Testis (tissue), 2 donors: ENCODE measurements at regions not wholly inside any gene's neighbourhood (a gene's known extent, or its start where the extent isn't known, plus 50 kb on each side); places are given as distances from the start of the nearest gene placed in this dataset.

Experiments used
- DNase-seq: peaks from one replicate; pipeline ENCODE4 v3.0.0-alpha.2; 2019
- H3K27ac ChIP-seq, 2 donors: fragments of 200-600 bp; sonication (generic); one replicate each; pipeline ENCODE4 v1.5.1; 2019
- H3K27me3 ChIP-seq: fragments of 200-600 bp; sonication (generic); one replicate; pipeline ENCODE4 v1.5.1; 2019
- H3K36me3 ChIP-seq: fragments of 200-600 bp; sonication (generic); one replicate; pipeline ENCODE4 v1.5.1; 2017; ENCODE audit warnings: low read depth; ENCODE audit errors: missing control alignments
- H3K4me1 ChIP-seq: fragments of 200-600 bp; sonication (generic); one replicate; pipeline ENCODE4 v1.5.1; 2019
- H3K4me3 ChIP-seq, 2 donors: fragments of 200-600 bp; sonication (generic); one replicate each; pipeline ENCODE4 v1.5.1; 2017 to 2019
- H3K9me3 ChIP-seq: fragments of 200-600 bp; sonication (generic); one replicate; pipeline ENCODE4 v1.5.1; 2017
- CTCF ChIP-seq, 3 experiments: fragments of 450-650 bp in 2 of 3; fragments of 200-600 bp in 1 of 3; sonication (generic) in 1 of 3; IDR thresholded peaks; one replicate each; pipeline ENCODE4 v1.5.1; 2016 to 2019; ENCODE audit warnings: antibody characterized with exemption in 3 of 3, mild to moderate bottlenecking in 2 of 3, moderate library complexity in 1 of 3
- POLR2A ChIP-seq: fragments of 450-650 bp; IDR thresholded peaks from one replicate; pipeline ENCODE4 v1.6.1; 2017; ENCODE audit warnings: antibody characterized with exemption, mild to moderate bottlenecking, moderate library complexity
- whole genome bisulfite sequencing, 2 donors: methylation state at CpG; one replicate each; pipeline ENCODE4 v1.1.5; 2018; 5-methylcytosine and 5-hydroxymethylcytosine counted together
- intact Hi-C: fragments of 100-400 bp; cut with DNase I; formaldehyde crosslinking; loops from one replicate; pipeline ENCODE4 v1.15.1; 2023; ENCODE audit warnings: low total_unique reads

GRCh38 chr2:173664513-173664910 lies 300.7 kb downstream of the SP3 start:
- WGBS, 2 donors = 86 to 91% methylated on average over 6 of the region's 6 CpGs
- no peak overlapping the region for H3K27ac ChIP-seq
- intact Hi-C loops = no loop called here
- no peak overlapping the region for H3K4me3 ChIP-seq
- no peaks in the 10 kb centered on the region for H3K9me3 ChIP-seq
- H3K27me3 ChIP-seq = no peaks in the 10 kb centered on the region
- H3K36me3 ChIP-seq = no peaks in the 10 kb centered on the region
- TF ChIP-seq CTCF (IDR thresholded peaks at IDR 0.05) (no peak), POLR2A (no peak)
- no peak for DNase-seq
- H3K4me1 ChIP-seq = no peaks in the 10 kb centered on the region

GRCh38 chr2:173666171-173666888 lies 298.8 kb downstream of the SP3 start:
- no peaks in the 10 kb centered on the region for H3K27me3 ChIP-seq
- H3K27ac ChIP-seq = no peak overlapping the region
- no peaks in the 10 kb centered on the region for H3K36me3 ChIP-seq
- H3K4me1 ChIP-seq = no peaks in the 10 kb centered on the region
- H3K9me3 ChIP-seq = no peaks in the 10 kb centered on the region
- intact Hi-C loops = no loop called here
- TF ChIP-seq CTCF (IDR thresholded peaks at IDR 0.05) (no peak), POLR2A (no peak)
- no peak overlapping the region for H3K4me3 ChIP-seq
- no peak for DNase-seq
- 84 to 86% methylated on average over 8 of the region's 8 CpGs for WGBS, 2 donors

- H3K9me3 ChIP-seq = no peaks in the 10 kb centered on the region
- H3K36me3 ChIP-seq = no peaks in the 10 kb centered on the region
- no peaks in the 10 kb centered on the region for H3K4me1 ChIP-seq
- no peaks in the 10 kb centered on the region for H3K27me3 ChIP-seq
- H3K27ac ChIP-seq = no peak overlapping the region
- WGBS, 2 donors = 77 to 86% methylated on average over 3 of the region's 3 CpGs
- TF ChIP-seq POLR2A (no peak), CTCF (IDR thresholded peaks at IDR 0.05) (no peak)
- intact Hi-C loops = no loop called here
- no peak overlapping the region for H3K4me3 ChIP-seq
- DNase-seq = no peak
These were observed 298.2 kb downstream of the SP3 start for GRCh38 chr2:173667014-173667413.

GRCh38 chr2:173667415-173667814 lies 297.8 kb downstream of the SP3 start:
- no peaks in the 10 kb centered on the region for H3K9me3 ChIP-seq

More at GRCh38 chr2:173667415-173667814, 297.8 kb downstream of the SP3 start:
- H3K27me3 ChIP-seq = no peaks in the 10 kb centered on the region
- intact Hi-C loops = no loop called here
- no peak overlapping the region for H3K27ac ChIP-seq
- TF ChIP-seq POLR2A (no peak), CTCF (IDR thresholded peaks at IDR 0.05) (no peak)
- H3K4me1 ChIP-seq = no peaks in the 10 kb centered on the region
- DNase-seq = no peak
- WGBS, 2 donors = 92 to 93% methylated on average over 2 of the region's 2 CpGs
- H3K4me3 ChIP-seq = no peak overlapping the region
- H3K36me3 ChIP-seq = no peaks in the 10 kb centered on the region
